GM13977 (cell line): ENCODE measurements at regions not wholly inside any gene's neighbourhood (a gene's known extent, or its start where the extent isn't known, plus 50 kb on each side); places are given as distances from the start of the nearest gene placed in this dataset.

Experiments used
- DNase-seq: peaks from one replicate; pipeline ENCODE4 v3.0.0; 2012; ENCODE audit warnings: low spot score
- in situ Hi-C: fragments of 300-500 bp; cut with MboI; formaldehyde crosslinking; loops from one replicate; pipeline ENCODE4 v1.12.0; 2022; ENCODE audit warnings: low sequenced_read_pairs, low pct_unique_long_range_greater_than_20kb, mixed read lengths, inconsistent platforms; ENCODE audit not compliant: unreplicated experiment
- TF ChIP-seq, protein P1 (sequence below): IDR thresholded peaks from 2 replicates; pipeline ENCODE4 v1.5.1; 2012; ENCODE audit warnings: mild to moderate bottlenecking, control low read depth; ENCODE audit not compliant: insufficient read depth; ENCODE audit errors: extremely low read depth, missing control alignments

DNA sequence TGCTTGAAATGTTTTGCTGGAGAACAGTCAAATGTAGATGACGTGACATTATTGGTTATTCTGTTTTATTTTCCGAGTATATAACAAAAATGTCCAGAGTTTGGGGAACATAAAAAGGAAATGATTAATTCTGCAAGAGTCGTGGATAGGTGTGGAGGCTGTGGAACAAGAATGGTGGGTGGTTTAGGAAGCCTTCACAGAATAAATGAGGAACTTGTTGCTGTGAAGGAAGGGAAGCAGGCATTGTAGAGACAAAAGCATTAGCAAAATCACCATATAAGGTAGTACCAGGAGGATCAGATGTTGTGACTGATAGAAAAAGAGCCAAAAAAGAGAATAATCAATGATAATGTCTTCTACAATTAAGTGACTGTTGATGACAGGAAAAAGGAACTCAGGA is 66.2 kb upstream of the CNTLN start:
- in situ Hi-C loops = no loop called here
- TF ChIP-seq, protein P1, sequence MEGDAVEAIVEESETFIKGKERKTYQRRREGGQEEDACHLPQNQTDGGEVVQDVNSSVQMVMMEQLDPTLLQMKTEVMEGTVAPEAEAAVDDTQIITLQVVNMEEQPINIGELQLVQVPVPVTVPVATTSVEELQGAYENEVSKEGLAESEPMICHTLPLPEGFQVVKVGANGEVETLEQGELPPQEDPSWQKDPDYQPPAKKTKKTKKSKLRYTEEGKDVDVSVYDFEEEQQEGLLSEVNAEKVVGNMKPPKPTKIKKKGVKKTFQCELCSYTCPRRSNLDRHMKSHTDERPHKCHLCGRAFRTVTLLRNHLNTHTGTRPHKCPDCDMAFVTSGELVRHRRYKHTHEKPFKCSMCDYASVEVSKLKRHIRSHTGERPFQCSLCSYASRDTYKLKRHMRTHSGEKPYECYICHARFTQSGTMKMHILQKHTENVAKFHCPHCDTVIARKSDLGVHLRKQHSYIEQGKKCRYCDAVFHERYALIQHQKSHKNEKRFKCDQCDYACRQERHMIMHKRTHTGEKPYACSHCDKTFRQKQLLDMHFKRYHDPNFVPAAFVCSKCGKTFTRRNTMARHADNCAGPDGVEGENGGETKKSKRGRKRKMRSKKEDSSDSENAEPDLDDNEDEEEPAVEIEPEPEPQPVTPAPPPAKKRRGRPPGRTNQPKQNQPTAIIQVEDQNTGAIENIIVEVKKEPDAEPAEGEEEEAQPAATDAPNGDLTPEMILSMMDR = no peak
- DNase-seq = no peak

DNA sequence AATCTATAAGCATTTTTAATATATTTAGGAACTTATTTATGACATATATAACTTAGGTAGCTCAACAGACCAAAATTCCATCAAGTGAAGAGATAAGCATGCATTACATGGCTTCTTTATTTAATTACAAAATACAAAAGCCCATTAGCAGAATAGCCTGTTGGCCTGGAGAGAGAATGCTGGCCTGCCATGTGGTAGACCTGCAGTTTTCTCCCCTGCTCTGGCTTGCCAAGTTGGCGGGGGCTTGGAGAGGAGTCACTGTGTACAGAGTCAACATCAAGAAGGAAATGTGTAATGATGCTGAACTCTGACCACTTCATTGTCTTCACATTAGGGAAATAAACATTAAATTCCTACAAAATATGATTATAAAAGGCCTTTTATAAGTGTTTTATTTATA is 69.8 kb upstream of the CNTLN start:
- in situ Hi-C loops = no loop called here
- TF ChIP-seq, protein P1 = no peak
- no peak for DNase-seq

- no peak for DNase-seq
- TF ChIP-seq, protein P1 = no peak
- in situ Hi-C loops = no loop called here
These were observed 70.3 kb upstream of the CNTLN start for GRCh38 chr9:17064558-17064957.

DNA sequence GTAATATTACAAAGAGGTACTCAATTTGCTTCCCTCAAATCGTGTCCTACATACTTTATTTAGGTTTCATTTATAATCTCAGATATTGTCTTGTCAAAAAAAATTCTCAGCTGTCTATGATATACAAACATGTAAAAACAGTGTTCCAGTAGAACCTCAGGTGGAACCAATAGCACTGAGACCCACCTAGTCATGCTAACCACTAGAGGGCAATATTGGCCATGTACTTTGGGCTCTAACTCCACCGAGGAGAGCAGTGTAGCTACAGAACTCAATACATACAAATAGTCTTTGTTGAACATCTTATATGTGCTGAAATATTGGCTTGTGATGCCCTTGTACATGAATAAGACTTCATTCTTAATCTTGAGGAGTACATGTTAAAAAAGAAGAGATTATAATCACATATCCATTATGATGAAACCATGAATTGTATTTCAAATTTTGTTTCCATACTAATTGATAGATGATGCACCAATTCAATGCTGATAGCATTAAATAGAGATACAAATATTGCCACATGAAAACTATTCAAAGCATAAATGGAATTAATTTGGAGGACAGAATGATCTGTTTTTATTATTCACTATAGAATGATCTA is 71.2 kb upstream of the CNTLN start:
- TF ChIP-seq, protein P1 = peak; percentile 82
- in situ Hi-C loops = no loop called here
- DNase-seq = peak; percentile 27

DNA sequence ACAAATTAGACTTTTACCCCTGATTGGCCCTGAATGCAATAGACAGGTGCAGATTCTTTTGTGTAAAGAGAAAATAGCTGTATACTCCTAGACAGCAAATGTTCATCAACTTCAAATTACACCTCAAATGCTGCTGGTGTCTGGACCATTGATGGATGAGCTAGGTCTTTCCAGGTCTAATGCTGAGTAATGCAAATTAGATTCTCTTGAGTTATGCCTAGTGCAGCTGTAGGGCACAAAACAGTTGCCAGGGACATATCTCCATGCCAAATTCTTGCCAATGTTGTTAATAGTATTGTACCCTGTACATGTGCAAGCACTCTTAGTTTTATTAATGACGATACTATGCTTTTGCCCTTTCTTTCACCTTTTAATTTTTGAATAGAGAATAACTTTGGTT is 72.3 kb upstream of the CNTLN start:
- TF ChIP-seq, protein P1 = no peak
- in situ Hi-C loops = no loop called here
- no peak for DNase-seq

- in situ Hi-C loops = no loop called here
- no peak for DNase-seq
- TF ChIP-seq, protein P1 = no peak
These were observed 74.4 kb upstream of the CNTLN start for GRCh38 chr9:17060450-17060849.
